HL-60 (cell line): ENCODE measurements at regions not wholly inside any gene's neighbourhood (a gene's known extent, or its start where the extent isn't known, plus 50 kb on each side); places are given as distances from the start of the nearest gene placed in this dataset.

Experiments used
- POLR2AphosphoS5 ChIP-seq: IDR thresholded peaks from 2 replicates; pipeline ENCODE4 v1.6.1; 2012; ENCODE audit warnings: low read depth
- TF ChIP-seq, protein P1 (sequence below): IDR thresholded peaks from one replicate; pipeline ENCODE4 v1.5.1; 2011; ENCODE audit warnings: low read length, control low read depth, inconsistent platforms; ENCODE audit not compliant: insufficient read depth
- TF ChIP-seq, protein P2 (sequence below): IDR thresholded peaks from 2 replicates; pipeline ENCODE4 v1.6.1; 2012; ENCODE audit warnings: low read depth; ENCODE audit not compliant: insufficient replicate concordance

DNA sequence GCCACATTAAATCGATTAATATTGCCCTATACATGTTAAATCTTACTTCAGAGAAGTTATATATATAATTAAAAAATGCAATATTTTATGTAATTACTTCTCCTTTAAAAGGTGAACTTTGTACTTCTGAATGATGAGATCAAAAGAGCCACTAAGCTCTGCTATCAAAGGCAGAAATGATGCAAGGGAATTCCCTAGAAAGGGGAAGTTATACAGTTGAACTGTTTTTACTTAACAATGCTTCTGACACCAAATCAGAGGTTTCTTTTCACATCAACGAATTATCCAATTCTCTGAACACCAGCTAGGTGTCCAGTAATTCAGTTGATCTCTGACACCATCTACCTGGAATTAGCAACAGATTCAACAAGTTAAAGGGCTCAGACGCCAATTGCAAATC, 319.9 kb upstream of the TSHZ2 start:
- TF ChIP-seq, protein P1, sequence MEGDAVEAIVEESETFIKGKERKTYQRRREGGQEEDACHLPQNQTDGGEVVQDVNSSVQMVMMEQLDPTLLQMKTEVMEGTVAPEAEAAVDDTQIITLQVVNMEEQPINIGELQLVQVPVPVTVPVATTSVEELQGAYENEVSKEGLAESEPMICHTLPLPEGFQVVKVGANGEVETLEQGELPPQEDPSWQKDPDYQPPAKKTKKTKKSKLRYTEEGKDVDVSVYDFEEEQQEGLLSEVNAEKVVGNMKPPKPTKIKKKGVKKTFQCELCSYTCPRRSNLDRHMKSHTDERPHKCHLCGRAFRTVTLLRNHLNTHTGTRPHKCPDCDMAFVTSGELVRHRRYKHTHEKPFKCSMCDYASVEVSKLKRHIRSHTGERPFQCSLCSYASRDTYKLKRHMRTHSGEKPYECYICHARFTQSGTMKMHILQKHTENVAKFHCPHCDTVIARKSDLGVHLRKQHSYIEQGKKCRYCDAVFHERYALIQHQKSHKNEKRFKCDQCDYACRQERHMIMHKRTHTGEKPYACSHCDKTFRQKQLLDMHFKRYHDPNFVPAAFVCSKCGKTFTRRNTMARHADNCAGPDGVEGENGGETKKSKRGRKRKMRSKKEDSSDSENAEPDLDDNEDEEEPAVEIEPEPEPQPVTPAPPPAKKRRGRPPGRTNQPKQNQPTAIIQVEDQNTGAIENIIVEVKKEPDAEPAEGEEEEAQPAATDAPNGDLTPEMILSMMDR: no peak
- no peak for TF ChIP-seq POLR2AphosphoS5
- TF ChIP-seq, protein P2, sequence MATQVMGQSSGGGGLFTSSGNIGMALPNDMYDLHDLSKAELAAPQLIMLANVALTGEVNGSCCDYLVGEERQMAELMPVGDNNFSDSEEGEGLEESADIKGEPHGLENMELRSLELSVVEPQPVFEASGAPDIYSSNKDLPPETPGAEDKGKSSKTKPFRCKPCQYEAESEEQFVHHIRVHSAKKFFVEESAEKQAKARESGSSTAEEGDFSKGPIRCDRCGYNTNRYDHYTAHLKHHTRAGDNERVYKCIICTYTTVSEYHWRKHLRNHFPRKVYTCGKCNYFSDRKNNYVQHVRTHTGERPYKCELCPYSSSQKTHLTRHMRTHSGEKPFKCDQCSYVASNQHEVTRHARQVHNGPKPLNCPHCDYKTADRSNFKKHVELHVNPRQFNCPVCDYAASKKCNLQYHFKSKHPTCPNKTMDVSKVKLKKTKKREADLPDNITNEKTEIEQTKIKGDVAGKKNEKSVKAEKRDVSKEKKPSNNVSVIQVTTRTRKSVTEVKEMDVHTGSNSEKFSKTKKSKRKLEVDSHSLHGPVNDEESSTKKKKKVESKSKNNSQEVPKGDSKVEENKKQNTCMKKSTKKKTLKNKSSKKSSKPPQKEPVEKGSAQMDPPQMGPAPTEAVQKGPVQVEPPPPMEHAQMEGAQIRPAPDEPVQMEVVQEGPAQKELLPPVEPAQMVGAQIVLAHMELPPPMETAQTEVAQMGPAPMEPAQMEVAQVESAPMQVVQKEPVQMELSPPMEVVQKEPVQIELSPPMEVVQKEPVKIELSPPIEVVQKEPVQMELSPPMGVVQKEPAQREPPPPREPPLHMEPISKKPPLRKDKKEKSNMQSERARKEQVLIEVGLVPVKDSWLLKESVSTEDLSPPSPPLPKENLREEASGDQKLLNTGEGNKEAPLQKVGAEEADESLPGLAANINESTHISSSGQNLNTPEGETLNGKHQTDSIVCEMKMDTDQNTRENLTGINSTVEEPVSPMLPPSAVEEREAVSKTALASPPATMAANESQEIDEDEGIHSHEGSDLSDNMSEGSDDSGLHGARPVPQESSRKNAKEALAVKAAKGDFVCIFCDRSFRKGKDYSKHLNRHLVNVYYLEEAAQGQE: no peak
